HG03196 (cell line): ENCODE measurements at regions not wholly inside any gene's neighbourhood (a gene's known extent, or its start where the extent isn't known, plus 50 kb on each side); places are given as distances from the start of the nearest gene placed in this dataset.

Experiments used
- ATAC-seq: cut with Tn5 transposase; IDR thresholded peaks from one replicate; pipeline ENCODE4 v1.9.1; 2021; ENCODE audit not compliant: unreplicated experiment

GRCh38 chr13:21757763-21758162 is 86.9 kb downstream of the FGF9 start:
- ATAC-seq, result no peak

GRCh38 chr13:21758441-21758840 is 87.6 kb downstream of the FGF9 start:
- ATAC-seq, result no peak

GRCh38 chr13:21759463-21759862 is 88.6 kb downstream of the FGF9 start:
- ATAC-seq, result no peak

GRCh38 chr13:21759911-21760310 is 89.0 kb downstream of the FGF9 start:
- ATAC-seq, result no peak

- ATAC-seq, result no peak
These were observed 90.9 kb downstream of the FGF9 start for GRCh38 chr13:21761770-21762169.

GRCh38 chr13:21762512-21762911 is 91.6 kb downstream of the FGF9 start:
- no peak for ATAC-seq

- no peak for ATAC-seq
These were observed 96.2 kb downstream of the FGF9 start for GRCh38 chr13:21767032-21767431.

- ATAC-seq, result no peak
These were observed 100.2 kb downstream of the FGF9 start for GRCh38 chr13:21771075-21771474.

GRCh38 chr13:21777166-21777565 is 106.3 kb downstream of the FGF9 start:
- ATAC-seq, result no peak

GRCh38 chr13:21777813-21778212 is 106.9 kb downstream of the FGF9 start:
- ATAC-seq, result no peak

GRCh38 chr13:21782736-21783135 is 111.9 kb downstream of the FGF9 start:
- no peak for ATAC-seq

- ATAC-seq, result no peak
These were observed 115.1 kb downstream of the FGF9 start for GRCh38 chr13:21785990-21786389.

- ATAC-seq, result no peak
These were observed 125.2 kb downstream of the FGF9 start for GRCh38 chr13:21796066-21796465.

GRCh38 chr13:21796775-21797514 is 126.1 kb downstream of the FGF9 start:
- ATAC-seq, result no peak

- ATAC-seq, result no peak
These were observed 126.9 kb downstream of the FGF9 start for GRCh38 chr13:21797736-21798135.

- ATAC-seq, result no peak
These were observed 127.3 kb downstream of the FGF9 start for GRCh38 chr13:21798181-21798580.

GRCh38 chr13:21799671-21800070 is 128.8 kb downstream of the FGF9 start:
- ATAC-seq, result no peak

GRCh38 chr13:21800837-21801616 is 130.2 kb downstream of the FGF9 start:
- no peak for ATAC-seq

- no peak for ATAC-seq
These were observed 134.9 kb downstream of the FGF9 start for GRCh38 chr13:21805733-21806132.

- ATAC-seq, result no peak
These were observed 141.3 kb downstream of the FGF9 start for GRCh38 chr13:21812192-21812626.

- ATAC-seq, result no peak
These were observed 142.2 kb downstream of the FGF9 start for GRCh38 chr13:21813110-21813509.

- no peak for ATAC-seq
These were observed 143.0 kb downstream of the FGF9 start for GRCh38 chr13:21813844-21814243.
